Neural crest cell (in vitro differentiated cells): ENCODE measurements at regions not wholly inside any gene's neighbourhood (a gene's known extent, or its start where the extent isn't known, plus 50 kb on each side); places are given as distances from the start of the nearest gene placed in this dataset.

Experiments
- DNase-seq: peaks from one replicate; pipeline ENCODE4 v3.0.0; 2021; ENCODE audit warnings: low read depth, mixed read lengths, low spot score
- H3K27ac Mint-ChIP-seq: one replicate; pipeline ENCODE4 v1.8.0; 2021; ENCODE audit warnings: mild to moderate bottlenecking, mixed read lengths; ENCODE audit not compliant: unreplicated experiment
- H3K27me3 Mint-ChIP-seq: 2 replicates; pipeline ENCODE4 v1.8.0; 2021; ENCODE audit warnings: low read depth, mild to moderate bottlenecking, mixed read lengths
- H3K36me3 Mint-ChIP-seq: 2 replicates; pipeline ENCODE4 v1.8.0; 2021; ENCODE audit warnings: low read depth, mild to moderate bottlenecking, mixed read lengths
- H3K4me1 Mint-ChIP-seq: 2 replicates; pipeline ENCODE4 v1.8.0; 2021; ENCODE audit warnings: mixed read lengths
- H3K4me3 Mint-ChIP-seq: one replicate; pipeline ENCODE4 v1.8.0; 2021; ENCODE audit warnings: mild to moderate bottlenecking, mixed read lengths
- H3K9me3 Mint-ChIP-seq: 2 replicates; pipeline ENCODE4 v1.8.0; 2021; ENCODE audit warnings: mixed read lengths
- TF ChIP-seq, protein P1 (sequence below): fragments of 200-600 bp; sonication (generic); conservative IDR thresholded peaks from 2 replicates; pipeline ENCODE4 v1.5.0; 2021; ENCODE audit warnings: antibody characterized with exemption, mild to moderate bottlenecking

DNA sequence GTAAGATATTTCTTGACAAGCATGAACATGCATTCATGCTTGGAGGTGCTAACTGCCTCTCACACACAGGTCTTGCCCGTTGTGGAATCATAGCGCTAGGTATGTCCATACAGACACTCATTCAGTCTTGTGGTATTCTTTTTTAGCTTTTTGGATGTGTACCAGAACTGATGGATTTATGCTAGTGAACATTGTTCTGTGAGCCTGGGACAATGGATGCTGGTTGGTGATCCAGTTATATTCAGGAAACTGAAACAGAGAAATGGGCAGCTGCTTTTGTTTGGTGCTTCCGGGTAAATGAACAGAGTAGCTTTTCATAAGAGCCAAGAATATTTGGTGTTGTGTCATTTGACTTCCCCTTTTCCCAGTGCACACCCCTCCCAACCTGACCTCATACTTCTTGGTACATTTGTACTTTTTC is 78.9 kb upstream of the SLC4A4 start:
- TF ChIP-seq, protein P1, sequence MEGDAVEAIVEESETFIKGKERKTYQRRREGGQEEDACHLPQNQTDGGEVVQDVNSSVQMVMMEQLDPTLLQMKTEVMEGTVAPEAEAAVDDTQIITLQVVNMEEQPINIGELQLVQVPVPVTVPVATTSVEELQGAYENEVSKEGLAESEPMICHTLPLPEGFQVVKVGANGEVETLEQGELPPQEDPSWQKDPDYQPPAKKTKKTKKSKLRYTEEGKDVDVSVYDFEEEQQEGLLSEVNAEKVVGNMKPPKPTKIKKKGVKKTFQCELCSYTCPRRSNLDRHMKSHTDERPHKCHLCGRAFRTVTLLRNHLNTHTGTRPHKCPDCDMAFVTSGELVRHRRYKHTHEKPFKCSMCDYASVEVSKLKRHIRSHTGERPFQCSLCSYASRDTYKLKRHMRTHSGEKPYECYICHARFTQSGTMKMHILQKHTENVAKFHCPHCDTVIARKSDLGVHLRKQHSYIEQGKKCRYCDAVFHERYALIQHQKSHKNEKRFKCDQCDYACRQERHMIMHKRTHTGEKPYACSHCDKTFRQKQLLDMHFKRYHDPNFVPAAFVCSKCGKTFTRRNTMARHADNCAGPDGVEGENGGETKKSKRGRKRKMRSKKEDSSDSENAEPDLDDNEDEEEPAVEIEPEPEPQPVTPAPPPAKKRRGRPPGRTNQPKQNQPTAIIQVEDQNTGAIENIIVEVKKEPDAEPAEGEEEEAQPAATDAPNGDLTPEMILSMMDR, result no peak
- Mint-ChIP-seq H3K9me3 (no peaks in the 10 kb centered on the region), H3K27me3 (no peaks in the 10 kb centered on the region), H3K27ac (no peak overlapping the region), H3K4me1 (peaks cover 33% of the 10 kb centered on the region), H3K36me3 (no peaks in the 10 kb centered on the region), H3K4me3 (no peak overlapping the region)
- no peak for DNase-seq

DNA sequence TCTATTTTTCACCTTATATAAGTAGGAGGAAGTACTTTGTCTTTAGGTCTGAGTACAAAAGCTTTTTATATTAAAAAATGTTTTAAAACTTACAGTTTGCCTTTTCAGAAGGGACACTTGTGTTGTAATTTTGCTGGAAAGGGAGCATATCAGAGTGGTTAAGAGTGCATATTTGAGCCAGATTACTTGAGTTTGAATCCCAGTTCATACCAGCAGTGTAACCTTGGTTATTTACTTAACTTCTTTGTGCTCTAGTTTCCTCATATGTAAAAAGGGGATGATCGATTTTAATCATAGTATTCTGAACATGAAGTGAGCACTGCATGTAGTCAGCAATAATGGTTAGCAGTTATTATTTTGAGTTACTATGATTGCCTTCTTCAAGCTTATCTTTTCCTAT is 78.3 kb upstream of the SLC4A4 start:
- no peak for DNase-seq
- no peaks in the 10 kb centered on the region for H3K9me3 Mint-ChIP-seq
- H3K4me3 Mint-ChIP-seq, result no peak overlapping the region
- peaks cover 40% of the 10 kb centered on the region for H3K4me1 Mint-ChIP-seq
- H3K27me3 Mint-ChIP-seq, result no peaks in the 10 kb centered on the region
- no peak overlapping the region for H3K27ac Mint-ChIP-seq
- TF ChIP-seq, protein P1, result no peak
- H3K36me3 Mint-ChIP-seq, result no peaks in the 10 kb centered on the region

GRCh38 chr4:71261001-71261400 is 77.8 kb upstream of the SLC4A4 start:
- Mint-ChIP-seq H3K36me3 (no peaks in the 10 kb centered on the region), H3K4me1 (peaks cover 40% of the 10 kb centered on the region), H3K27ac (peak overlapping the region; percentile 16), H3K4me3 (no peak overlapping the region), H3K9me3 (no peaks in the 10 kb centered on the region), H3K27me3 (no peaks in the 10 kb centered on the region)
- TF ChIP-seq, protein P1, result no peak
- DNase-seq, result no peak

- DNase-seq, result no peak
- Mint-ChIP-seq H3K36me3 (no peaks in the 10 kb centered on the region), H3K9me3 (no peaks in the 10 kb centered on the region)
Observed at GRCh38 chr4:71261633-71262121, 77.1 kb upstream of the SLC4A4 start.

GRCh38 chr4:71262161-71262560 is 76.7 kb upstream of the SLC4A4 start:
- Mint-ChIP-seq H3K27ac (no peak overlapping the region), H3K4me3 (no peak overlapping the region), H3K4me1 (peaks cover 40% of the 10 kb centered on the region), H3K36me3 (peaks cover 2% of the 10 kb centered on the region), H3K27me3 (no peaks in the 10 kb centered on the region), H3K9me3 (no peaks in the 10 kb centered on the region)
- TF ChIP-seq, protein P1, result no peak
- no peak for DNase-seq

More at GRCh38 chr4:71261633-71262121, 77.1 kb upstream of the SLC4A4 start:
- H3K4me1 Mint-ChIP-seq, result peaks cover 40% of the 10 kb centered on the region
- no peaks in the 10 kb centered on the region for H3K27me3 Mint-ChIP-seq
- H3K27ac Mint-ChIP-seq, result no peak overlapping the region
- TF ChIP-seq, protein P1, result no peak
- no peak overlapping the region for H3K4me3 Mint-ChIP-seq
